GM12873 (cell line): ENCODE measurements at regions not wholly inside any gene's neighbourhood (a gene's known extent, or its start where the extent isn't known, plus 50 kb on each side); places are given as distances from the start of the nearest gene placed in this dataset.

ENCODE experiments used
- CTCF ChIP-seq: IDR thresholded peaks from 2 replicates; pipeline ENCODE4 v1.5.1; 2012; ENCODE audit warnings: low read depth, mild to moderate bottlenecking, moderate library complexity, low read length, control low read depth; ENCODE audit not compliant: insufficient read depth; ENCODE audit errors: missing control alignments

- TF ChIP-seq CTCF, result no peak
Measured at GRCh38 chr11:80593648-80594374, 1153.0 kb upstream of the TENM4 start.

- TF ChIP-seq CTCF, result no peak
Measured at GRCh38 chr11:80592546-80592945, 1151.7 kb upstream of the TENM4 start.

DNA sequence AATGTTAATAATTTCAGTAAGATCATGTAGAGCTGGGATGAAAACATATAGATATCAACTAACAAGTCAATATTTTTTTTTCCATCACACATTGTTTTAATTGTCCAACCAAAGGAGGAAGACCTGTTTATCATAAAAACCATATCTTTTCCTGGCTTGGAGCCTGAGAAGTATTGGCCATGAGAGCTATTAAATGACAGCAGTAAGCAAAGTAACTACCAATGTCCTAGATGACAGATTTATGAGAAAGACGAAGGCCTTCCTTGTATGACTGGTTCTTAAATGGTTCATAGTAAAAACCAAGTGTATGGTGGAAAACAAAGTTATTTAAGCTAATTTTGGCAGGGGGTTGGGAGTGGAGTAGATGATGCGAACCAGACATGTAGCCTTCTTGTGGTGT, 1147.1 kb upstream of the TENM4 start:
- TF ChIP-seq CTCF, result no peak

- no peak for TF ChIP-seq CTCF
Measured at GRCh38 chr11:80586464-80586863, 1145.6 kb upstream of the TENM4 start.

DNA sequence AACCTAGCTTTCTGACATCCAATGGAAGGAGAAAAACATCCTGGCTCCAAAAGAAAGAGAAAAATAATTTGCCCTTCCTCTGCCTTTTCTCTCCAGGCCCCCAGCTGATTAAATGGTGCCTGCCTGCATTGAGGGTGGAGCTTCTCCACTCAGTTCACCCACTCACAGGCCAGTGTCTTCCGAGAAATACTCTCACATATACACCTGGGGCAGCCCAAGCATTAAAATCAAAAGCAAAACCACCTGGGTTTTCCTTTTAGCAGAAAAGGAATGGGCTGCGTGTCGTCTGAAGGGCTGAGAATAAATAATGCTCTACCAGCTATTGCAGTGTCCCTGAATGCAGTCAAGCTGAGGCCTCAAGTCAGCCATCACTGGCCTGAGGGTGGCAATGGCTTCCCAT, 1143.8 kb upstream of the TENM4 start:
- TF ChIP-seq CTCF, result no peak

DNA sequence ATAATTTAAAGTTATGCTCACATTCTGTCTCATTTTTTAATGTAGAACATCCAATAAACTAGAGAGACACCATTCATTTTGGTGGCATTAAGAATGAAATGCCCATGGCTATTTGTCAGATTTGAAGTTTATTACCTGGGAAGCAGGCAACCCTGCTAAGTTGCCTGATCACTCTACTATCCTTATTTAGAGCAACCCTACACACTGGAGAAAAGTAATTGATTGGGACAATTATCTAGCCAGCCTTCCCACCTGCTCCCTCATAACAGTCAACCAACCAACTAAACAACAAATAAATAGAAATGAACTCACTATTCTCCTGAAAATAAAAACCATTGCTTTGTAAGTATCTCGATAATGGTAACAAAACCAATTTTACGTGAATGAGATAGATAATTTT, 1129.0 kb upstream of the TENM4 start:
- TF ChIP-seq CTCF, result no peak

DNA sequence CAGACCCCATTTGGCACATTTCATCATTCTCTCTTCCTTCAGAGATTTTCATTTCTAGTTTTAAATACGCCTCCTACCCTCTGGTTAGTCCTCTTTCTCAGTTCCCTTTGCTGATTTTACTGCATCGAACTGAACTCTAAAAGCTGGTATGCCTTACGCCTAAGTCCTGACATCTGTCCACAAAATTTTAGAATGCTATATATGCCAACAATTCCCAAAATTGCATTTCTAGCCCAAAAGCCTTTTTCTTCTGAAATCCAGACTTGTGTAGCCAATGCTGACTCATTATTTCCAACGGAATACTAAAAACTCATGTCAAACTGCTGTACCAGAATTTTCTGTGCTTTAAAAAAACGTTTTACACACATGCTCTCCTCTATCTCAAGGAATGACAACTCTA, 1124.4 kb upstream of the TENM4 start:
- no peak for TF ChIP-seq CTCF
